Keratinocyte (primary cell): ENCODE measurements at regions not wholly inside any gene's neighbourhood (a gene's known extent, or its start where the extent isn't known, plus 50 kb on each side); places are given as distances from the start of the nearest gene placed in this dataset.

Source experiments
- EZH2 ChIP-seq: IDR thresholded peaks from one replicate; pipeline ENCODE4 v1.6.1; 2012; ENCODE audit warnings: inconsistent platforms, mild to moderate bottlenecking, low read length, moderate library complexity
- TF ChIP-seq, protein P1 (sequence below), 3 experiments: IDR thresholded peaks in 1 of 3; conservative IDR thresholded peaks in 1 of 3; optimal IDR thresholded peaks in 1 of 3; 2 replicates in 2 of 3; 3 replicates in 1 of 3; pipeline versions ENCODE3 to v1.5.1; 2011; ENCODE audit warnings: low read length in 3 of 3, mild to moderate bottlenecking in 3 of 3, moderate library complexity in 2 of 3, control low read depth in 1 of 3, inconsistent platforms in 1 of 3; ENCODE audit not compliant: insufficient read depth in 2 of 3; ENCODE audit errors: extremely low read depth in 1 of 3

DNA sequence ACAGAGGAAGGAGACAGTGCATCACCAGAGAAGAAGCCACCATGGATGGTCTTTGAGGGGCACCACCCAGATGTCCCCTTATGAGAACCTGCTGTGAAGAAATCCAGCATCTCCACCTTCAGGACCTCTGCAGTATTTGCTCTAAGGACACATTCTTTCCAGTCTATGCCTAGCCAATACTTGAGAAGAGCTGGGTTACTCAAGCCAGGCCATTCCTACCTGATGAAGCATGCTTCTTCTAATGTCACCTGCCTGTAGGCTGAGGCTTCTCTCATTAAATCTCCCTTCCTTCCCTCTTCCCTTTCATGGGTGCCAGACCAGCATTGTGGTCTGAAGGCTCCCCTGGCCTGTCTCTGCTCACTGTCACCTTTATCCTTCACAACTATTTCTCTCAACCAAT, 654.5 kb upstream of the AUTS2 start:
- TF ChIP-seq, protein P1, sequence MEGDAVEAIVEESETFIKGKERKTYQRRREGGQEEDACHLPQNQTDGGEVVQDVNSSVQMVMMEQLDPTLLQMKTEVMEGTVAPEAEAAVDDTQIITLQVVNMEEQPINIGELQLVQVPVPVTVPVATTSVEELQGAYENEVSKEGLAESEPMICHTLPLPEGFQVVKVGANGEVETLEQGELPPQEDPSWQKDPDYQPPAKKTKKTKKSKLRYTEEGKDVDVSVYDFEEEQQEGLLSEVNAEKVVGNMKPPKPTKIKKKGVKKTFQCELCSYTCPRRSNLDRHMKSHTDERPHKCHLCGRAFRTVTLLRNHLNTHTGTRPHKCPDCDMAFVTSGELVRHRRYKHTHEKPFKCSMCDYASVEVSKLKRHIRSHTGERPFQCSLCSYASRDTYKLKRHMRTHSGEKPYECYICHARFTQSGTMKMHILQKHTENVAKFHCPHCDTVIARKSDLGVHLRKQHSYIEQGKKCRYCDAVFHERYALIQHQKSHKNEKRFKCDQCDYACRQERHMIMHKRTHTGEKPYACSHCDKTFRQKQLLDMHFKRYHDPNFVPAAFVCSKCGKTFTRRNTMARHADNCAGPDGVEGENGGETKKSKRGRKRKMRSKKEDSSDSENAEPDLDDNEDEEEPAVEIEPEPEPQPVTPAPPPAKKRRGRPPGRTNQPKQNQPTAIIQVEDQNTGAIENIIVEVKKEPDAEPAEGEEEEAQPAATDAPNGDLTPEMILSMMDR (optimal IDR thresholded peaks at IDR 0.05 in 1 of 3, IDR thresholded peaks at IDR 0.05 in 1 of 3, conservative IDR thresholded peaks at IDR 0.05 in 1 of 3; ENCODE audit: extremely low read depth in 1 of 3, insufficient read depth in 2 of 3, low read length in 3 of 3), result no peak
- TF ChIP-seq EZH2, result no peak
